HEK293 (cell line): ENCODE measurements at regions not wholly inside any gene's neighbourhood (a gene's known extent, or its start where the extent isn't known, plus 50 kb on each side); places are given as distances from the start of the nearest gene placed in this dataset.

ENCODE experiments used
- CTCF ChIA-PET: fragments of 350-600 bp; formaldehyde crosslinking; extraction: SDS; loops from one replicate; lab custom pipeline; 2021; ENCODE audit warnings: antibody characterized with exemption; lab: Yijun Ruan, JAX
- POLR2A ChIA-PET: fragments of 300-600 bp; formaldehyde crosslinking; extraction: SDS; loops from one replicate; lab custom pipeline; 2020; ENCODE audit warnings: antibody characterized with exemption, inconsistent platforms; lab: Yijun Ruan, JAX
- H3K27ac ChIP-seq: fragments of 200-500 bp; sonication (Bioruptor generic); 2 replicates; pipeline ENCODE4 v1.5.1; 2014; ENCODE audit warnings: low read depth, low read length, control low read depth, inconsistent platforms; ENCODE audit errors: extremely low read depth
- H3K36me3 ChIP-seq, 2 experiments: fragments of 200-500 bp in 1 of 2; sonication (Bioruptor generic) in 1 of 2; 1 replicate in 1 of 2; 2 replicates in 1 of 2; pipeline ENCODE4 v1.5.1; 2014 to 2017; ENCODE audit warnings: inconsistent platforms in 2 of 2, low read length in 2 of 2; ENCODE audit not compliant: control insufficient read depth in 2 of 2, insufficient read depth in 1 of 2
- H3K4me1 ChIP-seq: fragments of 200-500 bp; sonication (Bioruptor generic); 2 replicates; pipeline ENCODE4 v1.5.1; 2014; ENCODE audit warnings: mild to moderate bottlenecking, low read length, inconsistent platforms; ENCODE audit not compliant: control insufficient read depth, insufficient read depth
- H3K4me3 ChIP-seq: 2 replicates; pipeline ENCODE4 v1.5.1; 2011; ENCODE audit warnings: low read depth, mild to moderate bottlenecking, control low read depth, low read length, moderate library complexity
- H3K9me3 ChIP-seq: fragments of 200-500 bp; sonication (Bioruptor generic); 2 replicates; pipeline ENCODE4 v1.5.1; 2014; ENCODE audit warnings: low read depth, low read length, inconsistent platforms; ENCODE audit not compliant: control insufficient read depth, insufficient read depth
- IKZF3 ChIP-seq: fragments of 450-650 bp; IDR thresholded peaks from 2 replicates; pipeline ENCODE4 v1.5.0; 2018; ENCODE audit warnings: missing biosample characterization, mild to moderate bottlenecking, missing genetic modification characterization, moderate library complexity
- KLF16 ChIP-seq: fragments of 450-650 bp; formaldehyde crosslinking; IDR thresholded peaks from 2 replicates; pipeline ENCODE4 v1.5.1; 2017; ENCODE audit warnings: missing biosample characterization, missing genetic modification characterization
- MEIS1 ChIP-seq: sonication (generic); formaldehyde crosslinking; IDR thresholded peaks from 2 replicates; pipeline ENCODE4 v1.8.1; 2022; ENCODE audit warnings: missing genetic modification reagents, mild to moderate bottlenecking, borderline replicate concordance
- OSR2 ChIP-seq: fragments of 450-650 bp; formaldehyde crosslinking; IDR thresholded peaks from 2 replicates; pipeline ENCODE4 v1.5.1; 2016; ENCODE audit warnings: missing biosample characterization, missing genetic modification characterization
- YY1 ChIP-seq: fragments of 450-650 bp; formaldehyde crosslinking; IDR thresholded peaks from 2 replicates; pipeline ENCODE4 v1.5.1; 2018; ENCODE audit warnings: missing biosample characterization, missing genetic modification characterization
- YY2 ChIP-seq: fragments of 450-650 bp; formaldehyde crosslinking; IDR thresholded peaks from 2 replicates; pipeline ENCODE4 v1.5.1; 2016; ENCODE audit warnings: missing biosample characterization, missing genetic modification characterization
- ZBTB8A ChIP-seq: fragments of 450-650 bp; formaldehyde crosslinking; IDR thresholded peaks from 2 replicates; pipeline ENCODE4 v1.5.1; 2016; ENCODE audit warnings: missing biosample characterization, missing genetic modification characterization
- ZFP3 ChIP-seq: fragments of 450-650 bp; formaldehyde crosslinking; IDR thresholded peaks from 2 replicates; pipeline ENCODE4 v1.5.1; 2016; ENCODE audit warnings: low read depth, missing biosample characterization, missing genetic modification characterization
- ZNF112 ChIP-seq: fragments of 450-650 bp; formaldehyde crosslinking; IDR thresholded peaks from 2 replicates; pipeline ENCODE4 v1.5.0; 2017; ENCODE audit warnings: missing biosample characterization, missing genetic modification characterization
- ZNF138 ChIP-seq: fragments of 450-650 bp; formaldehyde crosslinking; IDR thresholded peaks from 2 replicates; pipeline ENCODE4 v1.5.1; 2016; ENCODE audit warnings: missing biosample characterization, missing genetic modification characterization, borderline replicate concordance
- ZNF140 ChIP-seq: fragments of 450-650 bp; formaldehyde crosslinking; IDR thresholded peaks from 2 replicates; pipeline ENCODE4 v1.5.1; 2016; ENCODE audit warnings: missing biosample characterization, missing genetic modification characterization
- ZNF157 ChIP-seq: fragments of 450-650 bp; formaldehyde crosslinking; IDR thresholded peaks from 2 replicates; pipeline ENCODE4 v1.5.1; 2016; ENCODE audit warnings: missing biosample characterization, missing genetic modification characterization
- ZNF169 ChIP-seq: fragments of 450-650 bp; formaldehyde crosslinking; IDR thresholded peaks from 2 replicates; pipeline ENCODE4 v1.5.1; 2016; ENCODE audit warnings: missing biosample characterization, missing genetic modification characterization
- ZNF2 ChIP-seq: fragments of 450-650 bp; formaldehyde crosslinking; IDR thresholded peaks from 2 replicates; pipeline ENCODE4 v1.5.1; 2016; ENCODE audit warnings: missing biosample characterization, missing genetic modification characterization
- ZNF274 ChIP-seq, 2 experiments: fragments of 200-500 bp in 1 of 2; fragments of 450-650 bp in 1 of 2; sonication (Bioruptor generic) in 1 of 2; formaldehyde crosslinking in 1 of 2; IDR thresholded peaks; 2 replicates each; pipeline versions ENCODE4 v1.5.1 to v1.6.1; 2014 to 2016; ENCODE audit warnings: borderline replicate concordance in 1 of 2, inconsistent platforms in 1 of 2, low read length in 1 of 2, missing biosample characterization in 1 of 2, missing genetic modification characterization in 1 of 2
- ZNF335 ChIP-seq: fragments of 450-650 bp; formaldehyde crosslinking; conservative IDR thresholded peaks from 2 replicates; pipeline ENCODE4 v1.5.1; 2016; ENCODE audit warnings: missing biosample characterization, missing genetic modification characterization
- ZNF423 ChIP-seq: fragments of 450-650 bp; formaldehyde crosslinking; IDR thresholded peaks from 2 replicates; pipeline ENCODE4 v1.5.1; 2016; ENCODE audit warnings: missing biosample characterization, missing genetic modification characterization
- ZNF473 ChIP-seq: fragments of 450-650 bp; formaldehyde crosslinking; IDR thresholded peaks from 2 replicates; pipeline ENCODE4 v1.5.1; 2017; ENCODE audit warnings: missing biosample characterization, missing genetic modification characterization
- ZNF514 ChIP-seq: fragments of 450-650 bp; formaldehyde crosslinking; IDR thresholded peaks from 2 replicates; pipeline ENCODE4 v1.5.1; 2016; ENCODE audit warnings: missing biosample characterization, missing genetic modification characterization
- ZNF555 ChIP-seq: fragments of 450-650 bp; formaldehyde crosslinking; conservative IDR thresholded peaks from 2 replicates; pipeline ENCODE4 v1.5.1; 2017; ENCODE audit warnings: missing biosample characterization, mild to moderate bottlenecking, missing genetic modification characterization, inconsistent platforms
- ZNF600 ChIP-seq: fragments of 450-650 bp; formaldehyde crosslinking; IDR thresholded peaks from 2 replicates; pipeline ENCODE4 v1.5.1; 2016; ENCODE audit warnings: missing biosample characterization, missing genetic modification characterization
- ZNF610 ChIP-seq: fragments of 450-650 bp; formaldehyde crosslinking; IDR thresholded peaks from 2 replicates; pipeline ENCODE4 v1.5.1; 2016; ENCODE audit warnings: missing biosample characterization, missing genetic modification characterization, borderline replicate concordance
- ZNF626 ChIP-seq: fragments of 450-650 bp; sonication (Bioruptor Pico); formaldehyde crosslinking; IDR thresholded peaks from 2 replicates; pipeline ENCODE4 v1.5.1; 2018; ENCODE audit warnings: missing biosample characterization, missing genetic modification characterization, inconsistent platforms
- ZNF677 ChIP-seq: fragments of 450-650 bp; IDR thresholded peaks from 2 replicates; pipeline ENCODE4 v1.5.0; 2018; ENCODE audit warnings: missing biosample characterization, mild to moderate bottlenecking, missing genetic modification characterization, moderate library complexity
- ZXDB ChIP-seq: fragments of 450-650 bp; formaldehyde crosslinking; IDR thresholded peaks from 2 replicates; pipeline ENCODE4 v1.5.1; 2016; ENCODE audit warnings: missing biosample characterization, missing genetic modification characterization
- TF ChIP-seq, protein P1 (sequence below): fragments of 450-650 bp; formaldehyde crosslinking; optimal IDR thresholded peaks from 2 replicates; pipeline ENCODE3; 2016; ENCODE audit warnings: missing biosample characterization, mild to moderate bottlenecking, missing genetic modification characterization
- TF ChIP-seq, protein P2 (sequence below): fragments of 450-650 bp; formaldehyde crosslinking; IDR thresholded peaks from 2 replicates; pipeline ENCODE4 v1.5.1; 2017; ENCODE audit warnings: missing biosample characterization, missing genetic modification characterization
- TF ChIP-seq, protein P3 (sequence below): fragments of 450-650 bp; formaldehyde crosslinking; IDR thresholded peaks from 2 replicates; pipeline ENCODE4 v1.5.1; 2016; ENCODE audit warnings: missing biosample characterization, missing genetic modification characterization, borderline replicate concordance

DNA sequence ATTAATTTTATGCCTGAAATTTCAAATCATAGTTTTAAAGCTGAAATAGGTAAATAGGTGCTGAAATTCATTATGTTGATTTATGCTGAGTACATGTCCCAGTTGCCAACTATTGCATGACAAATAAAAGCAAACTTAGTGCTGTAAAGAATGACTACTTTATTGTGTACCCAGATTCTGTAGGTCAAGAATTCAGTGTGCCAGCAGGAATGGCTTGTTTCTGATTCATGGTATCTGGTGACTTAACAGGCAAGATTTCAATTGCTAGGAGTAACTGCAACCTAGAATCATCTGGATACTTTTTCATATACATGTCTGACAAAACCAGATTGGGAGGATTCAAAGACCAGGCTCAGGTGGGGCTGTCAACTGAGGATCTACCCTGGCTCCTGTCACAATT, 678.4 kb upstream of the ADAMTS5 start:
- Histone ChIP-seq H3K9me3 (no peaks in the 10 kb centered on the region), H3K4me1 (no peaks in the 10 kb centered on the region), H3K4me3 (no peak overlapping the region), H3K36me3 (no peaks in the 10 kb centered on the region), H3K27ac (no peak overlapping the region)
- TF ChIP-seq IKZF3 (tag by site-specific recombination) (no peak), ZNF555 (tag by site-specific recombination) (no peak), ZNF600 (tag by site-specific recombination) (no peak), ZNF514 (tag by site-specific recombination) (no peak), YY1 (tag by site-specific recombination) (no peak), YY2 (no peak), ZXDB (tag by site-specific recombination) (no peak), ZNF112 (tag by site-specific recombination) (no peak), ZBTB8A (tag by site-specific recombination) (no peak)
- CTCF ChIA-PET, result interaction anchor here (1.1 kb wide), 1 partner anchor 1100 kb away, joined by 5 read pairs; no protein-coding TSS in a partner anchor
- POLR2A ChIA-PET, result no interaction called here

DNA sequence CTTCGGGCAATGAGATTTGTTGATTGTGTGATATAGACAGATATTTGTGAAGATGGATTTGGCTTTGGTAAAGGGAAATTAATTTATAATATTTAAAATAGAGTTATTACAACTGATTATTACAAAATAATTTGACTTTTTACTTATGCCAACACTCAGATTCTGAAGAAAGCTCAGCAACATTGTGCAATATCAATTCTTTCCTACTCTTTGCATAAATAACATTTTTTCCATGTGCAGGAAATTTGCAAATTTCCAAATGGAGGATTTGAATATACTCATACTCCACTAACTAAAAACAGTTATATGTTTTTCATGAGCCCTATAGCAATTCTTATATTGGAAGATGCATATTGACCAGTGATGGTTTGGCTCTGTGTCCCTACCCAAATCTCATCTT, 676.4 kb upstream of the ADAMTS5 start:
- H3K36me3 ChIP-seq, result no peaks in the 10 kb centered on the region
- CTCF ChIA-PET, result no interaction called here
- H3K27ac ChIP-seq, result no peak overlapping the region
- TF ChIP-seq ZNF2 (tag by site-specific recombination) (no peak), ZNF274 (IDR thresholded peaks at IDR 0.05; ENCODE audit: low read length) (no peak), ZNF274 (tag by site-specific recombination; IDR thresholded peaks at IDR 0.05; ENCODE audit: borderline replicate concordance) (no peak), MEIS1 (no peak), ZNF423 (tag by site-specific recombination) (no peak), ZNF140 (tag by site-specific recombination) (no peak), ZNF473 (no peak), ZNF677 (tag by site-specific recombination) (no peak)
- TF ChIP-seq, protein P1, sequence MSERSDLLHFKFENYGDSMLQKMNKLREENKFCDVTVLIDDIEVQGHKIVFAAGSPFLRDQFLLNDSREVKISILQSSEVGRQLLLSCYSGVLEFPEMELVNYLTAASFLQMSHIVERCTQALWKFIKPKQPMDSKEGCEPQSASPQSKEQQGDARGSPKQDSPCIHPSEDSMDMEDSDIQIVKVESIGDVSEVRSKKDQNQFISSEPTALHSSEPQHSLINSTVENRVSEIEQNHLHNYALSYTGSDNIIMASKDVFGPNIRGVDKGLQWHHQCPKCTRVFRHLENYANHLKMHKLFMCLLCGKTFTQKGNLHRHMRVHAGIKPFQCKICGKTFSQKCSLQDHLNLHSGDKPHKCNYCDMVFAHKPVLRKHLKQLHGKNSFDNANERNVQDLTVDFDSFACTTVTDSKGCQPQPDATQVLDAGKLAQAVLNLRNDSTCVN (tag by site-specific recombination), result no peak
- TF ChIP-seq, all 188 proteins: peak for 0
- Histone ChIP-seq H3K4me1 (no peaks in the 10 kb centered on the region), H3K4me3 (no peak overlapping the region), H3K9me3 (no peaks in the 10 kb centered on the region)
- POLR2A ChIA-PET, result no interaction called here

DNA sequence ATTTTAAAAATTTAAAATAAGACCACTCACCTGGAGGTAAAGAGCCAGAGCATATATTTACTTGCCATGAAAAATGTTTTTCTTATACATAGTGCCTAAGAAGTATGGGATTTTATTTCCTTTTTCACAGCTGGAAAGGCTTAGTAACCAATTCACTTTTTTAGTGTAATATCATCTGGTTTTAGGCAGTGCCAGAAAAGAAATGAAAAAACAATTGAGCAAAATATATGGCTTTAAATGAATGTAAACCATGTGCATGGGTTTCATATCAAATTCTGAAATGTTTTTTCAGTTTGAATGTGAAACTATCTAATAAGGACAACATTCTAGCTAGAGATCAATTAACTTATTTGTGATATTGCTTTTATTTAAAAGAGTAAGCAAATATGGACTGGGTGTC, 672.4 kb upstream of the ADAMTS5 start:
- Histone ChIP-seq H3K4me3 (no peak overlapping the region), H3K9me3 (no peaks in the 10 kb centered on the region), H3K27ac (no peak overlapping the region), H3K36me3 (no peaks in the 10 kb centered on the region), H3K4me1 (no peaks in the 10 kb centered on the region)
- POLR2A ChIA-PET, result no interaction called here
- CTCF ChIA-PET, result interaction anchor here (0.6 kb wide), 1 partner anchor 759 kb away, joined by 3 read pairs; no protein-coding TSS in a partner anchor
- TF ChIP-seq OSR2 (tag by site-specific recombination) (no peak), ZNF157 (tag by site-specific recombination) (no peak), ZNF626 (no peak), ZNF138 (tag by site-specific recombination) (no peak), ZNF610 (no peak), KLF16 (tag by site-specific recombination) (no peak), ZNF274 (IDR thresholded peaks at IDR 0.05; ENCODE audit: low read length) (no peak), ZNF274 (tag by site-specific recombination; IDR thresholded peaks at IDR 0.05; ENCODE audit: borderline replicate concordance) (no peak), ZFP3 (tag by site-specific recombination) (no peak), ZNF169 (no peak), ZNF335 (tag by site-specific recombination) (no peak)
- TF ChIP-seq, protein P2, sequence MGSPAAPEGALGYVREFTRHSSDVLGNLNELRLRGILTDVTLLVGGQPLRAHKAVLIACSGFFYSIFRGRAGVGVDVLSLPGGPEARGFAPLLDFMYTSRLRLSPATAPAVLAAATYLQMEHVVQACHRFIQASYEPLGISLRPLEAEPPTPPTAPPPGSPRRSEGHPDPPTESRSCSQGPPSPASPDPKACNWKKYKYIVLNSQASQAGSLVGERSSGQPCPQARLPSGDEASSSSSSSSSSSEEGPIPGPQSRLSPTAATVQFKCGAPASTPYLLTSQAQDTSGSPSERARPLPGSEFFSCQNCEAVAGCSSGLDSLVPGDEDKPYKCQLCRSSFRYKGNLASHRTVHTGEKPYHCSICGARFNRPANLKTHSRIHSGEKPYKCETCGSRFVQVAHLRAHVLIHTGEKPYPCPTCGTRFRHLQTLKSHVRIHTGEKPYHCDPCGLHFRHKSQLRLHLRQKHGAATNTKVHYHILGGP (tag by site-specific recombination), result no peak
- TF ChIP-seq, protein P3, sequence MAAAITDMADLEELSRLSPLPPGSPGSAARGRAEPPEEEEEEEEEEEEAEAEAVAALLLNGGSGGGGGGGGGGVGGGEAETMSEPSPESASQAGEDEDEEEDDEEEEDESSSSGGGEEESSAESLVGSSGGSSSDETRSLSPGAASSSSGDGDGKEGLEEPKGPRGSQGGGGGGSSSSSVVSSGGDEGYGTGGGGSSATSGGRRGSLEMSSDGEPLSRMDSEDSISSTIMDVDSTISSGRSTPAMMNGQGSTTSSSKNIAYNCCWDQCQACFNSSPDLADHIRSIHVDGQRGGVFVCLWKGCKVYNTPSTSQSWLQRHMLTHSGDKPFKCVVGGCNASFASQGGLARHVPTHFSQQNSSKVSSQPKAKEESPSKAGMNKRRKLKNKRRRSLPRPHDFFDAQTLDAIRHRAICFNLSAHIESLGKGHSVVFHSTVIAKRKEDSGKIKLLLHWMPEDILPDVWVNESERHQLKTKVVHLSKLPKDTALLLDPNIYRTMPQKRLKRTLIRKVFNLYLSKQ, result no peak
